HEK293 (cell line): ENCODE measurements at regions not wholly inside any gene's neighbourhood (a gene's known extent, or its start where the extent isn't known, plus 50 kb on each side); places are given as distances from the start of the nearest gene placed in this dataset.

Source experiments
- CTCF ChIA-PET: fragments of 350-600 bp; formaldehyde crosslinking; extraction: SDS; loops from one replicate; lab custom pipeline; 2021; ENCODE audit warnings: antibody characterized with exemption; lab: Yijun Ruan, JAX
- POLR2A ChIA-PET: fragments of 300-600 bp; formaldehyde crosslinking; extraction: SDS; loops from one replicate; lab custom pipeline; 2020; ENCODE audit warnings: antibody characterized with exemption, inconsistent platforms; lab: Yijun Ruan, JAX
- H3K27ac ChIP-seq: fragments of 200-500 bp; sonication (Bioruptor generic); 2 replicates; pipeline ENCODE4 v1.5.1; 2014; ENCODE audit warnings: low read depth, low read length, control low read depth, inconsistent platforms; ENCODE audit errors: extremely low read depth
- H3K36me3 ChIP-seq, 2 experiments: fragments of 200-500 bp in 1 of 2; sonication (Bioruptor generic) in 1 of 2; 1 replicate in 1 of 2; 2 replicates in 1 of 2; pipeline ENCODE4 v1.5.1; 2014 to 2017; ENCODE audit warnings: inconsistent platforms in 2 of 2, low read length in 2 of 2; ENCODE audit not compliant: control insufficient read depth in 2 of 2, insufficient read depth in 1 of 2
- H3K4me1 ChIP-seq: fragments of 200-500 bp; sonication (Bioruptor generic); 2 replicates; pipeline ENCODE4 v1.5.1; 2014; ENCODE audit warnings: mild to moderate bottlenecking, low read length, inconsistent platforms; ENCODE audit not compliant: control insufficient read depth, insufficient read depth
- H3K4me3 ChIP-seq: 2 replicates; pipeline ENCODE4 v1.5.1; 2011; ENCODE audit warnings: low read depth, mild to moderate bottlenecking, control low read depth, low read length, moderate library complexity
- H3K9me3 ChIP-seq: fragments of 200-500 bp; sonication (Bioruptor generic); 2 replicates; pipeline ENCODE4 v1.5.1; 2014; ENCODE audit warnings: low read depth, low read length, inconsistent platforms; ENCODE audit not compliant: control insufficient read depth, insufficient read depth
- FEZF1 ChIP-seq: fragments of 450-650 bp; formaldehyde crosslinking; IDR thresholded peaks from 2 replicates; pipeline ENCODE4 v1.5.1; 2016; ENCODE audit warnings: missing biosample characterization, missing genetic modification characterization
- GLI2 ChIP-seq: fragments of 450-650 bp; formaldehyde crosslinking; IDR thresholded peaks from 2 replicates; pipeline ENCODE4; 2017; ENCODE audit warnings: missing biosample characterization, missing genetic modification characterization, low read depth, borderline replicate concordance
- GLIS1 ChIP-seq: fragments of 450-650 bp; formaldehyde crosslinking; IDR thresholded peaks from 2 replicates; pipeline ENCODE4 v1.5.1; 2016; ENCODE audit warnings: missing biosample characterization, missing genetic modification characterization
- GLIS2 ChIP-seq: fragments of 450-650 bp; formaldehyde crosslinking; IDR thresholded peaks from 2 replicates; pipeline ENCODE4 v1.5.1; 2016; ENCODE audit warnings: missing biosample characterization, missing genetic modification characterization
- KLF16 ChIP-seq: fragments of 450-650 bp; formaldehyde crosslinking; IDR thresholded peaks from 2 replicates; pipeline ENCODE4 v1.5.1; 2017; ENCODE audit warnings: missing biosample characterization, missing genetic modification characterization
- OVOL3 ChIP-seq: fragments of 450-650 bp; formaldehyde crosslinking; IDR thresholded peaks from 2 replicates; pipeline ENCODE4 v1.5.1; 2016; ENCODE audit warnings: missing biosample characterization, missing genetic modification characterization
- REPIN1 ChIP-seq: fragments of 450-650 bp; formaldehyde crosslinking; IDR thresholded peaks from 2 replicates; pipeline ENCODE4 v1.5.1; 2017; ENCODE audit warnings: missing biosample characterization, missing genetic modification characterization, low read depth
- REST ChIP-seq: fragments of 450-650 bp; formaldehyde crosslinking; IDR thresholded peaks from 2 replicates; pipeline ENCODE4 v1.5.1; 2016; ENCODE audit warnings: missing biosample characterization, missing genetic modification characterization
- YY1 ChIP-seq: fragments of 450-650 bp; formaldehyde crosslinking; IDR thresholded peaks from 2 replicates; pipeline ENCODE4 v1.5.1; 2018; ENCODE audit warnings: missing biosample characterization, missing genetic modification characterization
- ZNF10 ChIP-seq: fragments of 450-650 bp; formaldehyde crosslinking; IDR thresholded peaks from 2 replicates; pipeline ENCODE4 v1.5.1; 2017; ENCODE audit warnings: missing biosample characterization, missing genetic modification characterization
- ZNF114 ChIP-seq: fragments of 450-650 bp; formaldehyde crosslinking; IDR thresholded peaks from 2 replicates; pipeline ENCODE4 v1.5.0; 2017; ENCODE audit warnings: missing biosample characterization, missing genetic modification characterization
- ZNF148 ChIP-seq: fragments of 450-650 bp; formaldehyde crosslinking; IDR thresholded peaks from 2 replicates; pipeline ENCODE4 v1.5.0; 2017; ENCODE audit warnings: missing biosample characterization, missing genetic modification characterization, borderline replicate concordance
- ZNF174 ChIP-seq: fragments of 450-650 bp; formaldehyde crosslinking; IDR thresholded peaks from 2 replicates; pipeline ENCODE4 v1.5.0; 2017; ENCODE audit warnings: missing biosample characterization, mild to moderate bottlenecking, missing genetic modification characterization
- ZNF18 ChIP-seq: fragments of 450-650 bp; formaldehyde crosslinking; IDR thresholded peaks from 2 replicates; pipeline ENCODE4 v1.5.1; 2016; ENCODE audit warnings: missing biosample characterization, missing genetic modification characterization
- ZNF211 ChIP-seq: fragments of 450-650 bp; formaldehyde crosslinking; IDR thresholded peaks from 2 replicates; pipeline ENCODE4 v1.5.1; 2016; ENCODE audit warnings: low read depth, missing biosample characterization, missing genetic modification characterization
- ZNF23 ChIP-seq: fragments of 450-650 bp; formaldehyde crosslinking; IDR thresholded peaks from 2 replicates; pipeline ENCODE4 v1.5.1; 2016; ENCODE audit warnings: missing biosample characterization, missing genetic modification characterization, borderline replicate concordance
- ZNF302 ChIP-seq: fragments of 450-650 bp; formaldehyde crosslinking; IDR thresholded peaks from 2 replicates; pipeline ENCODE4 v1.5.1; 2016; ENCODE audit warnings: missing biosample characterization, missing genetic modification characterization, low read depth
- ZNF335 ChIP-seq: fragments of 450-650 bp; formaldehyde crosslinking; conservative IDR thresholded peaks from 2 replicates; pipeline ENCODE4 v1.5.1; 2016; ENCODE audit warnings: missing biosample characterization, missing genetic modification characterization
- ZNF341 ChIP-seq: fragments of 450-650 bp; formaldehyde crosslinking; IDR thresholded peaks from 2 replicates; pipeline ENCODE4; 2016; ENCODE audit warnings: low read depth, missing biosample characterization, missing genetic modification characterization
- ZNF510 ChIP-seq: fragments of 450-650 bp; formaldehyde crosslinking; IDR thresholded peaks from 2 replicates; pipeline ENCODE4 v1.5.1; 2018; ENCODE audit warnings: mild to moderate bottlenecking, missing genetic modification characterization, missing biosample characterization; ENCODE audit not compliant: insufficient replicate concordance
- ZNF514 ChIP-seq: fragments of 450-650 bp; formaldehyde crosslinking; IDR thresholded peaks from 2 replicates; pipeline ENCODE4 v1.5.1; 2016; ENCODE audit warnings: missing biosample characterization, missing genetic modification characterization
- ZNF560 ChIP-seq: fragments of 450-650 bp; formaldehyde crosslinking; IDR thresholded peaks from 2 replicates; pipeline ENCODE4 v1.5.1; 2017; ENCODE audit warnings: missing biosample characterization, missing genetic modification characterization, borderline replicate concordance
- ZNF837 ChIP-seq: fragments of 450-650 bp; formaldehyde crosslinking; IDR thresholded peaks from 2 replicates; pipeline ENCODE4 v1.5.1; 2016; ENCODE audit warnings: missing biosample characterization, missing genetic modification characterization
- ZSCAN23 ChIP-seq: fragments of 450-650 bp; formaldehyde crosslinking; IDR thresholded peaks from 2 replicates; pipeline ENCODE4 v1.5.1; 2016; ENCODE audit warnings: missing biosample characterization, missing genetic modification characterization
- ZSCAN4 ChIP-seq: fragments of 450-650 bp; formaldehyde crosslinking; IDR thresholded peaks from 2 replicates; pipeline ENCODE4 v1.5.1; 2017; ENCODE audit warnings: missing biosample characterization, missing genetic modification characterization
- ZSCAN5A ChIP-seq: fragments of 450-650 bp; formaldehyde crosslinking; IDR thresholded peaks from 2 replicates; pipeline ENCODE4 v1.5.1; 2016; ENCODE audit warnings: missing biosample characterization, missing genetic modification characterization

- peak; percentile 81 for TF ChIP-seq ZSCAN4 (tag by site-specific recombination)
- no peak for TF ChIP-seq ZNF510 (tag by site-specific recombination)
- TF ChIP-seq ZNF114 (tag by site-specific recombination) = no peak
- TF ChIP-seq ZSCAN5A (tag by site-specific recombination) = no peak
- no peak for TF ChIP-seq GLI2 (tag by site-specific recombination)
- TF ChIP-seq ZNF302 (tag by site-specific recombination) = no peak
- no peak for TF ChIP-seq REST
- TF ChIP-seq ZNF514 (tag by site-specific recombination) = no peak
- TF ChIP-seq ZNF148 (tag by site-specific recombination) = peak; percentile 90
Measured at GRCh38 chr2:172253190-172254052, 150.7 kb upstream of the DLX2 start (continued).

- Histone ChIP-seq H3K4me3 (no peak overlapping the region), H3K4me1 (no peaks in the 10 kb centered on the region; the same call in 1 of the 2 replicates), H3K27ac (no peak overlapping the region), H3K36me3 (no peaks in the 10 kb centered on the region), H3K9me3 (no peaks in the 10 kb centered on the region)
- ChIA-PET CTCF (interaction anchor here (0.7 kb wide), 1 partner anchor 20 kb away, joined by 4 read pairs; no protein-coding TSS in a partner anchor), POLR2A (no interaction called here)
- TF ChIP-seq ZNF560 (no peak), ZNF174 (no peak), GLIS2 (tag by site-specific recombination) (no peak), ZNF211 (no peak), KLF16 (tag by site-specific recombination) (no peak), FEZF1 (tag by site-specific recombination) (no peak), GLIS1 (tag by site-specific recombination) (no peak), ZSCAN23 (no peak), ZNF10 (tag by site-specific recombination) (no peak), ZNF23 (tag by site-specific recombination) (no peak), ZNF341 (tag by site-specific recombination) (no peak), ZNF837 (tag by site-specific recombination) (no peak), OVOL3 (tag by site-specific recombination) (no peak), ZNF335 (tag by site-specific recombination) (no peak), YY1 (tag by site-specific recombination) (no peak), REPIN1 (no peak), ZNF18 (tag by site-specific recombination) (no peak)
Measured at GRCh38 chr2:172256886-172257285, 154.2 kb upstream of the DLX2 start.
